Activated CD4-positive, alpha-beta T cell treated with anti-CD3 and anti-CD28 coated beads, Interleukin-2, amount 10 ng/mL, durations not matched to agents 7 days and 5 days (primary cell): ENCODE measurements at regions not wholly inside any gene's neighbourhood (a gene's known extent, or its start where the extent isn't known, plus 50 kb on each side); places are given as distances from the start of the nearest gene placed in this dataset.
A peak's percentile ranks its signal among the peaks of the same experiment; 100 is the strongest.

Experiments
- CTCF ChIA-PET: fragments of 350-600 bp; sonication (Branson Sonifier 250); formaldehyde crosslinking; loops from one replicate; lab custom pipeline; 2021; ENCODE audit warnings: antibody characterized with exemption; lab: Charles Lee
- POLR2A ChIA-PET: fragments of 350-600 bp; sonication (Branson Sonifier 250); formaldehyde crosslinking; loops from one replicate; lab custom pipeline; 2021; ENCODE audit warnings: antibody characterized with exemption; lab: Charles Lee
- DNase-seq: peaks from one replicate; pipeline ENCODE4 v3.0.0-alpha.2; 2020
- H3K27ac Mint-ChIP-seq: one replicate; pipeline ENCODE4 v1.8.0; 2021; ENCODE audit warnings: mild to moderate bottlenecking, moderate library complexity, mixed read lengths
- H3K27me3 Mint-ChIP-seq: one replicate; pipeline ENCODE4 v1.8.0; 2021; ENCODE audit warnings: mixed read lengths
- H3K36me3 Mint-ChIP-seq: one replicate; pipeline ENCODE4 v1.8.0; 2021; ENCODE audit warnings: low read depth, mixed read lengths
- H3K4me1 Mint-ChIP-seq: one replicate; pipeline ENCODE4 v1.8.0; 2021; ENCODE audit warnings: mixed read lengths
- H3K4me3 Mint-ChIP-seq: one replicate; pipeline ENCODE4 v1.8.0; 2021; ENCODE audit warnings: mild to moderate bottlenecking, moderate library complexity, mixed read lengths
- H3K9me3 Mint-ChIP-seq: one replicate; pipeline ENCODE4 v1.8.0; 2021; ENCODE audit warnings: mixed read lengths

DNA sequence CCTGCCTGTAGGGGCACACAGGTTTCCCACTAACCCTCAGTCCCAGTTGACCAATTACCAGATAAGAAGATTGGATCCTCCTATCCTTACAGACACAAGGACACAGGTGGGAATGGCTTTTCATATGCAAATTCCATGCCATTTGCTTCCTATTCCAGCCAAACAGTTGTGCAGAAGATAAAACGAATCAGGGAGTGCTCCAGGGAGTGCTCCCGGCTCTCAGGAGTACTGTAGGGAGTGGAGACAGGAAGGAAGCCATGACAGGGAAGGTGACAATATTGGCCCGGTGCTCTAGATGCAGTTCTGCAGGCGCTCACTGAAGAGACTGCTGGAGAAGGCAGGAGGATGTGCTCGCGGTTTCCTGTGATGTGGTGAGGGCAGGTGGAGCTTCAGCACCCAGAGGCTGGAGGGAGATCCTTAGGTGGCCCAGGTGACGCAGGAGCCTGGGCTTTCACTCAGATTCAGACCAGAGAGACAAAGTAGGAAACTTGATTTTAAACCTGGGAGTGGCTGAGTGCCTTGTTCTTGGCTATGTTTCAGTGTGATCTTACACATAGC, 260.0 kb downstream of the AUH start:
- Mint-ChIP-seq H3K9me3 (peaks cover 1% of the 10 kb centered on the region), H3K4me1 (peaks cover 56% of the 10 kb centered on the region), H3K27me3 (no peaks in the 10 kb centered on the region), H3K27ac (peak overlapping the region; percentile 79), H3K36me3 (peaks cover 33% of the 10 kb centered on the region), H3K4me3 (peak overlapping the region; percentile 57)
- ChIA-PET CTCF (interaction anchor here (0.8 to 5.6 kb wide), 9 partner anchors 9 to 187 kb away, joined by 3 to 44 read pairs (median 4); no protein-coding TSS in a partner anchor), POLR2A (no interaction called here)
- DNase-seq, result peak; percentile 95

DNA sequence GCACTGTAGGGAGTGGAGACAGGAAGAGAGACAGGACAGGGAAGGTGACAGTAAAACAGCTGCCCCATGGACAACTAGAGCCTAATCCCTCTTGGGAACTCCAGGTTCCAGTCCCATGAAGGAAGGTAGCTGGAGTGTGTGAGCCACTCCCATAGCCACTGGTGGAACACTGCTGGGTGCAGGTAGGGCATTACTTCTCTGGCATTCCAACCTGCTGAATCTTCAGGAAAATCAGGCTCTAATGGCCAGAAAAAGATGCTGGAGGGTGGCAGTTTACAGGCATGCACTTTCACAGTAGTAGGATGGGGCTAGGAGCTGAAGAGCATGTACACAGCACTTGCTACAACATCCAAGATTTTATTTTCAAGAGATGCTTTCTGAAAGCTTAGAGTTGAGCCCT, 259.4 kb downstream of the AUH start:
- ChIA-PET POLR2A (no interaction called here), CTCF (interaction anchor here (0.8 to 5.6 kb wide), 9 partner anchors 8 to 152 kb away, joined by 3 to 44 read pairs (median 4); no protein-coding TSS in a partner anchor)
- Mint-ChIP-seq H3K4me3 (peak overlapping the region; percentile 57), H3K36me3 (peaks cover 30% of the 10 kb centered on the region), H3K4me1 (peaks cover 55% of the 10 kb centered on the region), H3K27me3 (no peaks in the 10 kb centered on the region), H3K27ac (peak overlapping the region; percentile 79), H3K9me3 (no peaks in the 10 kb centered on the region)
- DNase-seq, result no peak

GRCh38 chr9:91103931-91104330, 257.8 kb downstream of the AUH start:
- no peak for DNase-seq
- Mint-ChIP-seq H3K36me3 (peaks cover 36% of the 10 kb centered on the region), H3K27me3 (no peaks in the 10 kb centered on the region), H3K27ac (no peak overlapping the region), H3K9me3 (no peaks in the 10 kb centered on the region), H3K4me1 (peaks cover 48% of the 10 kb centered on the region), H3K4me3 (no peak overlapping the region)
- ChIA-PET CTCF (interaction anchor here (1.9 to 2.9 kb wide), 2 partner anchors 9 to 28 kb away, joined by 4 to 14 read pairs; no protein-coding TSS in a partner anchor), POLR2A (no interaction called here)

DNA sequence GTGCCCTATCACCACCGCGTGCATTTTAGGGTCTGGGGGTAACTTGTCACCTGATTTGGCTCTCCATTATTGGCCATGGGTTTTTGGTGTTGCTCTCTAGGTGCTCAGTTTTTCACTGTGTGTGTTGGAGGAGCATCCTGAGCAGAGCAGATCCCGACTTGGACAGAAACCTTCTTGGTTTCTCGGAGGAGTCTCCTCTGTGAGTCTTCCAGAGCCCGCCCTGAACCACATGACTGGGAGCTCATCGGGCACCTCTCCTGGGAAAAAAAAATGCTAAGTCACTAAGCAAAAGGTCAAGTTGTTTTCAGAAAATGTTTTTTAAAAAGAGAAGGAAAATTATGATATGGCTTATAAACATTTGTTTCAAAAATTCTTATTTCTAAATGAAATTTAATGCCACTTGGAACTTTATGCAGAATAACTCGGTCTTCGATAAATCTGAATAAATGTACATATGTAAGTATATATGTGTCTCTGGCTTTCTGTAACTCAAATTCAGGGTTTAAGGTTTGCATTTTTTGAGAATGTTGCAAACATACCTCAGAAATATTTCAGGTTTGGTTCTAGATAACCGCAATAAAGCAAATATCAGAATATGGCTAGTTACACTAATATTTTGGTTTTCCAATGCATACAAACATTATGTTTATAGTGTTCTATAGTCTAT, 255.2 kb downstream of the AUH start:
- POLR2A ChIA-PET, result no interaction called here
- Mint-ChIP-seq H3K9me3 (peaks cover 17% of the 10 kb centered on the region), H3K27ac (no peak overlapping the region), H3K4me1 (peaks cover 25% of the 10 kb centered on the region), H3K27me3 (no peaks in the 10 kb centered on the region), H3K36me3 (peaks cover 55% of the 10 kb centered on the region), H3K4me3 (no peak overlapping the region)
- no peak for DNase-seq
- CTCF ChIA-PET, result interaction anchor here (1.1 kb wide), 1 partner anchor 8 kb away, joined by 3 read pairs; no protein-coding TSS in a partner anchor

GRCh38 chr9:91111226-91111625, 250.5 kb downstream of the AUH start:
- POLR2A ChIA-PET, result no interaction called here
- Mint-ChIP-seq H3K4me3 (no peak overlapping the region), H3K9me3 (peaks cover 22% of the 10 kb centered on the region), H3K36me3 (peaks cover 50% of the 10 kb centered on the region), H3K27ac (no peak overlapping the region), H3K4me1 (peaks cover 24% of the 10 kb centered on the region), H3K27me3 (peaks cover 2% of the 10 kb centered on the region)
- CTCF ChIA-PET, result interaction anchor here (1.2 to 1.8 kb wide), 2 partner anchors 9 to 74 kb away, joined by 3 to 7 read pairs; no protein-coding TSS in a partner anchor
- no peak for DNase-seq

GRCh38 chr9:91111876-91112275, 249.8 kb downstream of the AUH start:
- no peak overlapping the region for H3K27ac Mint-ChIP-seq
- H3K27me3 Mint-ChIP-seq, result peaks cover 2% of the 10 kb centered on the region
- H3K9me3 Mint-ChIP-seq, result peaks cover 22% of the 10 kb centered on the region
- CTCF ChIA-PET, result interaction anchor here (1.0 to 1.5 kb wide), 8 partner anchors 9 to 75 kb away, joined by 3 to 14 read pairs (median 3); no protein-coding TSS in a partner anchor
- no peak for DNase-seq
- no peak overlapping the region for H3K4me3 Mint-ChIP-seq
- peaks cover 28% of the 10 kb centered on the region for H3K4me1 Mint-ChIP-seq
- H3K36me3 Mint-ChIP-seq, result peaks cover 47% of the 10 kb centered on the region
- POLR2A ChIA-PET, result no interaction called here

GRCh38 chr9:91113016-91113415, 248.7 kb downstream of the AUH start:
- CTCF ChIA-PET, result interaction anchor here (1.0 to 1.5 kb wide), 7 partner anchors 8 to 51 kb away, joined by 3 to 14 read pairs (median 3); no protein-coding TSS in a partner anchor

DNA sequence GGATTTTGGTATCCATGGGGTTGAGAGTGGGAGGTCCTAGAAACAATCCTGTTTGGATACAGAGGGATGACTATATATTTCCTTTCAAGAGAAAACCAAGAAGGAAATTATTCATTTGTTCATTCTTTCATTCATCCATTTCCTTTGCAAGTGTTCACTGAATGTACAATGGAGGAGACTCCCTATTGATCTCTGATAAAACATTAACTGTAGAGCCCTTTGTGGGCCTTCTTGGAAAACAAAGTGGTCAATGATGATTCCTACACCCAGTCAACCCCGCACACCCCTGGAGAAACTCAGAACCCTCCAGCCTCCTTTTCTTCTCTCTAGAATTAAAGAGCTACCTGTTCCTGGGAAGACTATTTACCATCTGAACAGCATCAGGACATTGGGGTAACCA, 247.3 kb downstream of the AUH start:
- Mint-ChIP-seq H3K9me3 (peaks cover 22% of the 10 kb centered on the region), H3K27ac (no peak overlapping the region), H3K4me1 (peaks cover 35% of the 10 kb centered on the region), H3K4me3 (no peak overlapping the region), H3K36me3 (peaks cover 47% of the 10 kb centered on the region), H3K27me3 (peaks cover 5% of the 10 kb centered on the region)
- DNase-seq, result no peak
- ChIA-PET POLR2A (no interaction called here), CTCF (interaction anchor here (1.3 to 1.5 kb wide), 3 partner anchors 8 to 34 kb away, joined by 3 to 4 read pairs (median 3); no protein-coding TSS in a partner anchor)

More at GRCh38 chr9:91113016-91113415, 248.7 kb downstream of the AUH start:
- Mint-ChIP-seq H3K27ac (no peak overlapping the region), H3K4me3 (no peak overlapping the region), H3K4me1 (peaks cover 30% of the 10 kb centered on the region), H3K9me3 (peaks cover 22% of the 10 kb centered on the region), H3K27me3 (peaks cover 4% of the 10 kb centered on the region), H3K36me3 (peaks cover 45% of the 10 kb centered on the region)
- POLR2A ChIA-PET, result no interaction called here
- no peak for DNase-seq

DNA sequence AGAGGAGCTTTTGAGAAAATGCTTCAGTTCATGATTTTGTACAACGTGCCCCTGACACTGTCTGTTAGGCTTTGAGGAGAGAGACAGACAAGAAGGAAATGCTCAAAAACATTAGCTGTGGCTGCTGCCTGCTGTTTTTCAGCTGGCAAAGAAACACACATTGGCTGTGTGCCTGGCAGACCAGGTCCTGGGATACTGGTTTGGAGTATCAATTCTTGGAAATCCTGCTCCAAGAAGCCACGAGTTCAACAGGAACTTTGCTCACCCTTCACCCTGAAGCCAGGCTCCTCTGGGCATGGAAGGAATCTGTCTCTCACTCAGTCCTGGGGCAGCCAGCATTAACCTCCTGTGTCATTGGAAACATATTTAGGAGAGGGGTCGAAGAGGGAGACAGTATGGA, 245.5 kb downstream of the AUH start:
- H3K4me3 Mint-ChIP-seq, result no peak overlapping the region
- DNase-seq, result no peak
- H3K27ac Mint-ChIP-seq, result no peak overlapping the region
- H3K36me3 Mint-ChIP-seq, result peaks cover 35% of the 10 kb centered on the region
- POLR2A ChIA-PET, result no interaction called here
- H3K4me1 Mint-ChIP-seq, result peaks cover 33% of the 10 kb centered on the region
- CTCF ChIA-PET, result interaction anchor here (0.6 to 2.5 kb wide), 2 partner anchors 14 to 89 kb away, joined by 3 to 9 read pairs; no protein-coding TSS in a partner anchor
- H3K9me3 Mint-ChIP-seq, result peaks cover 8% of the 10 kb centered on the region
- H3K27me3 Mint-ChIP-seq, result peaks cover 5% of the 10 kb centered on the region

- POLR2A ChIA-PET, result no interaction called here
- H3K36me3 Mint-ChIP-seq, result peaks cover 32% of the 10 kb centered on the region
- DNase-seq, result no peak
- H3K27me3 Mint-ChIP-seq, result peaks cover 5% of the 10 kb centered on the region
- peaks cover 7% of the 10 kb centered on the region for H3K9me3 Mint-ChIP-seq
- H3K4me1 Mint-ChIP-seq, result peaks cover 33% of the 10 kb centered on the region
- no peak overlapping the region for H3K27ac Mint-ChIP-seq
- H3K4me3 Mint-ChIP-seq, result no peak overlapping the region
- CTCF ChIA-PET, result interaction anchor here (0.6 to 2.5 kb wide), 2 partner anchors 15 to 88 kb away, joined by 3 to 9 read pairs; no protein-coding TSS in a partner anchor
Measured at GRCh38 chr9:91116711-91117110, 245.0 kb downstream of the AUH start.

DNA sequence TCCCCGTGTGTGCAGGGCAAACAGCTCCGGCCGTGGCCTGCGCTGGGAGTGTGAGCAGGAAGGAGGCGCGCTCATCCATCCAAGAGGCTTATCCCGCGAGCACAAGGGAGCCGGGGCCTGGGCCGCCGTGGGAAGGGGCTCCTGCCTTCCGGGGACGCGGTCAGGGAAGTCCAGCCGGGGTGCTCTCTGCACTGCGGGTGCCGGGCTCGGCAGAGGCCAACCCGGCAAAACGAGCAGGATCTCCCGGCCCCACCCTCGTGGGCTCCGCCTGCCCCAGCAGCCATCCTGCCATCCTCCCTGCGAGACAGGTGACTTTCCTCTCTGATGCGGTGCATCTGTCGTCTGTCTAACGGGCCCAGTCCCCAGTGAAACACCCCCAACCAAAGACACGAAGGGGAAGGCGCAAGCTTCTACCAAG, 244.2 kb downstream of the AUH start:
- H3K9me3 Mint-ChIP-seq, result peaks cover 9% of the 10 kb centered on the region
- no peak overlapping the region for H3K4me3 Mint-ChIP-seq
- DNase-seq, result no peak
- ChIA-PET CTCF (interaction anchor here (0.7 kb wide), 1 partner anchor 35 kb away, joined by 3 read pairs; no protein-coding TSS in a partner anchor), POLR2A (interaction anchor here (0.8 kb wide), 1 partner anchor 14 kb away, joined by 3 read pairs; no protein-coding TSS in a partner anchor)
- no peak overlapping the region for H3K27ac Mint-ChIP-seq
- H3K36me3 Mint-ChIP-seq, result peaks cover 28% of the 10 kb centered on the region
- H3K4me1 Mint-ChIP-seq, result peaks cover 28% of the 10 kb centered on the region
- peaks cover 5% of the 10 kb centered on the region for H3K27me3 Mint-ChIP-seq

- POLR2A ChIA-PET, result interaction anchor here (0.8 kb wide), 1 partner anchor 13 kb away, joined by 3 read pairs; no protein-coding TSS in a partner anchor
Measured at GRCh38 chr9:91117959-91118703, 243.6 kb downstream of the AUH start.

More at GRCh38 chr9:91117959-91118703, 243.6 kb downstream of the AUH start:
- no peak overlapping the region for H3K4me3 Mint-ChIP-seq
- H3K4me1 Mint-ChIP-seq, result peaks cover 25% of the 10 kb centered on the region
- peaks cover 28% of the 10 kb centered on the region for H3K36me3 Mint-ChIP-seq
- peaks cover 13% of the 10 kb centered on the region for H3K9me3 Mint-ChIP-seq
- CTCF ChIA-PET, result interaction anchor here (0.7 kb wide), 1 partner anchor 34 kb away, joined by 3 read pairs; no protein-coding TSS in a partner anchor
- no peak for DNase-seq
- peaks cover 5% of the 10 kb centered on the region for H3K27me3 Mint-ChIP-seq
- H3K27ac Mint-ChIP-seq, result no peak overlapping the region
